DOHH2 (cell line): ENCODE measurements at regions not wholly inside any gene's neighbourhood (a gene's known extent, or its start where the extent isn't known, plus 50 kb on each side); places are given as distances from the start of the nearest gene placed in this dataset.

ENCODE experiments used
- H3F3A ChIP-seq: fragments of 200-600 bp; sonication (generic), shearing (Covaris generic); 2 replicates; pipeline ENCODE4 v1.6.0; 2016; ENCODE audit warnings: antibody characterized with exemption, mild to moderate bottlenecking; ENCODE audit not compliant: control insufficient read depth, insufficient read depth
- H3K27ac ChIP-seq: fragments of 200-600 bp; sonication (generic); 2 replicates; pipeline ENCODE4 v1.5.1; 2014; ENCODE audit warnings: low read depth, mild to moderate bottlenecking, low read length, moderate library complexity
- H3K27me3 ChIP-seq: fragments of 200-600 bp; sonication (generic); 2 replicates; pipeline ENCODE4 v1.6.1; 2014; ENCODE audit warnings: mild to moderate bottlenecking, low read length, mixed read lengths; ENCODE audit not compliant: control insufficient read depth
- H3K36me3 ChIP-seq: fragments of 200-600 bp; sonication (generic); 2 replicates; pipeline ENCODE4 v1.6.1; 2014; ENCODE audit warnings: mild to moderate bottlenecking, low read length, moderate library complexity, mixed read lengths; ENCODE audit not compliant: control insufficient read depth
- H3K4me1 ChIP-seq: fragments of 200-600 bp; sonication (generic); 2 replicates; pipeline ENCODE4 v1.6.1; 2014; ENCODE audit warnings: mild to moderate bottlenecking, low read length, mixed read lengths; ENCODE audit not compliant: control insufficient read depth
- H3K4me2 ChIP-seq: fragments of 200-600 bp; sonication (generic); 2 replicates; pipeline ENCODE4 v1.6.0; 2014; ENCODE audit warnings: mild to moderate bottlenecking, low read length, moderate library complexity
- H3K4me3 ChIP-seq: fragments of 200-600 bp; sonication (generic); 2 replicates; pipeline ENCODE4 v1.5.1; 2014; ENCODE audit warnings: mild to moderate bottlenecking, low read length, mixed read lengths
- H3K79me2 ChIP-seq: fragments of 200-600 bp; sonication (generic); 2 replicates; pipeline ENCODE4 v1.6.1; 2014; ENCODE audit warnings: mild to moderate bottlenecking, low read length, mixed read lengths; ENCODE audit not compliant: control insufficient read depth
- H3K9me2 ChIP-seq: fragments of 200-600 bp; sonication (generic); replicated peaks from 2 replicates; pipeline ENCODE4 v1.6.1; 2014; ENCODE audit warnings: mild to moderate bottlenecking, low read length, mixed read lengths; ENCODE audit not compliant: control insufficient read depth
- H3K9me3 ChIP-seq: fragments of 200-600 bp; sonication (generic); 2 replicates; pipeline ENCODE4 v1.6.1; 2014; ENCODE audit warnings: antibody characterized with exemption, low read length, mixed read lengths; ENCODE audit not compliant: control insufficient read depth, insufficient read depth
- H4K20me1 ChIP-seq: fragments of 200-600 bp; sonication (generic); 2 replicates; pipeline ENCODE4 v1.6.0; 2014; ENCODE audit warnings: low read depth, mild to moderate bottlenecking, antibody characterized with exemption, low read length, moderate library complexity; ENCODE audit not compliant: control insufficient read depth, insufficient read depth
- CTCF ChIP-seq: fragments of 200-600 bp; sonication (generic); IDR thresholded peaks from one replicate; pipeline ENCODE4 v1.5.1; 2014; ENCODE audit warnings: antibody characterized with exemption, mild to moderate bottlenecking, low read depth, low read length; ENCODE audit not compliant: poor library complexity, severe bottlenecking
- EZH2phosphoT487 ChIP-seq: fragments of 200-600 bp; sonication (generic); IDR thresholded peaks from 2 replicates; pipeline ENCODE4 v1.6.1; 2017; ENCODE audit warnings: borderline replicate concordance, mild to moderate bottlenecking, antibody characterized with exemption, low read length, moderate library complexity, mixed read lengths

- Histone ChIP-seq H4K20me1 (no peaks in the 10 kb centered on the region), H3K27ac (no peak overlapping the region), H3K4me3 (no peak overlapping the region), H3K4me1 (no peaks in the 10 kb centered on the region), H3K9me2 (no peaks in the 10 kb centered on the region), H3K27me3 (no peaks in the 10 kb centered on the region), H3K4me2 (no peak overlapping the region), H3F3A (no peaks in the 10 kb centered on the region), H3K9me3 (no peaks in the 10 kb centered on the region), H3K79me2 (no peaks in the 10 kb centered on the region), H3K36me3 (no peaks in the 10 kb centered on the region)
- TF ChIP-seq EZH2phosphoT487 = no peak
- TF ChIP-seq CTCF = no peak
Measured at GRCh38 chr14:84225268-84225667, 1304.7 kb upstream of the FLRT2 start.

GRCh38 chr14:84228702-84229101 lies 1301.2 kb upstream of the FLRT2 start:
- H3K4me1 ChIP-seq = no peaks in the 10 kb centered on the region
- no peaks in the 10 kb centered on the region for H3K36me3 ChIP-seq
- H3K79me2 ChIP-seq = no peaks in the 10 kb centered on the region
- TF ChIP-seq CTCF (no peak), EZH2phosphoT487 (no peak)
- no peaks in the 10 kb centered on the region for H3F3A ChIP-seq
- no peaks in the 10 kb centered on the region for H3K27me3 ChIP-seq
- no peaks in the 10 kb centered on the region for H3K9me2 ChIP-seq
- H3K9me3 ChIP-seq = no peaks in the 10 kb centered on the region
- H4K20me1 ChIP-seq = no peaks in the 10 kb centered on the region
- no peak overlapping the region for H3K27ac ChIP-seq
- H3K4me3 ChIP-seq = no peak overlapping the region
- H3K4me2 ChIP-seq = no peak overlapping the region

GRCh38 chr14:84234281-84234680 lies 1295.7 kb upstream of the FLRT2 start:
- Histone ChIP-seq H3K27me3 (no peaks in the 10 kb centered on the region), H3F3A (no peaks in the 10 kb centered on the region), H3K27ac (no peak overlapping the region), H3K4me3 (no peak overlapping the region), H3K4me1 (no peaks in the 10 kb centered on the region), H3K79me2 (no peaks in the 10 kb centered on the region), H3K9me2 (no peaks in the 10 kb centered on the region), H3K36me3 (no peaks in the 10 kb centered on the region), H3K9me3 (no peaks in the 10 kb centered on the region), H4K20me1 (no peaks in the 10 kb centered on the region), H3K4me2 (no peak overlapping the region)
- TF ChIP-seq EZH2phosphoT487 (no peak), CTCF (no peak)

- Histone ChIP-seq H3K4me2 (no peak overlapping the region), H3K4me1 (no peaks in the 10 kb centered on the region), H3K9me2 (no peaks in the 10 kb centered on the region), H3K27ac (no peak overlapping the region), H3K9me3 (no peaks in the 10 kb centered on the region), H3F3A (no peaks in the 10 kb centered on the region), H3K36me3 (no peaks in the 10 kb centered on the region), H3K27me3 (no peaks in the 10 kb centered on the region), H3K4me3 (no peak overlapping the region), H4K20me1 (no peaks in the 10 kb centered on the region), H3K79me2 (no peaks in the 10 kb centered on the region)
- TF ChIP-seq EZH2phosphoT487 = no peak
- TF ChIP-seq CTCF = no peak
Measured at GRCh38 chr14:84236290-84236689, 1293.7 kb upstream of the FLRT2 start.
